ENCODE measurements at regions not wholly inside any gene's neighbourhood (a gene's known extent, or its start where the extent isn't known, plus 50 kb on each side); places are given as distances from the start of the nearest gene placed in this dataset.

- DNase-seq (ENCODE audit: low read depth, low spot score): no peak
- Histone ChIP-seq H3K79me2 (ENCODE audit: control insufficient read depth, insufficient read depth, low read length) (no peaks in the 10 kb centered on the region), H3K27me3 (replicated peaks in 1 of 2; ENCODE audit: control insufficient read depth in 2 of 2, insufficient read depth in 2 of 2, low read length in 1 of 2) (no peaks in the 10 kb centered on the region), H3K4me1 (ENCODE audit: control insufficient read depth, insufficient read depth, low read length) (no peaks in the 10 kb centered on the region), H3K36me3 (ENCODE audit: control insufficient read depth in 2 of 2, insufficient read depth in 2 of 2, low read length in 1 of 2) (no peaks in the 10 kb centered on the region), H2AFZ (ENCODE audit: control insufficient read depth, low read depth, low read length) (no peak overlapping the region), H3K9me3 (replicated peaks; ENCODE audit: control insufficient read depth, insufficient read depth, low read length) (no peaks in the 10 kb centered on the region), H3K9ac (ENCODE audit: control insufficient read depth, insufficient read depth, low read length) (no peak overlapping the region), H3K4me2 (ENCODE audit: control insufficient read depth, insufficient read depth) (no peak overlapping the region), H4K20me1 (ENCODE audit: control insufficient read depth, insufficient read depth) (no peaks in the 10 kb centered on the region), H3K27ac (ENCODE audit: control insufficient read depth, insufficient read depth) (no peak overlapping the region), H3K4me3 (no peak overlapping the region)
- ChIA-PET SMC1A (ENCODE audit: uncharacterized antibody, unreplicated experiment) (interaction anchor here (0.6 kb wide), 1 partner anchor 17 kb away, joined by 3 read pairs; no protein-coding TSS in a partner anchor), POLR2A (no interaction called here), CTCF (no interaction called here), RAD21 (ENCODE audit: unreplicated experiment) (no interaction called here)
- intact Hi-C loops (cut with micrococcal nuclease; ENCODE audit: unreplicated experiment): no loop called here
- in situ Hi-C loops (cut with MboI): no loop called here
- no TSS peak for BruUV-seq (replicated peaks)
- no peak for ATAC-seq
- no peak for FAIRE-seq
- 0% methylated on average over 1 of the region's 1 CpG for WGBS (ENCODE audit: insufficient coverage, insufficient replicate concordance, low lambda C conversion rate, missing lambda C conversion rate)
- TF ChIP-seq KLF5 (IDR thresholded peaks at IDR 0.05; ENCODE audit: partially characterized antibody) (no peak), TCF12 (IDR thresholded peaks at IDR 0.05; ENCODE audit: low read depth, low read length) (no peak), POU2F2 (IDR thresholded peaks at IDR 0.05; ENCODE audit: borderline replicate concordance, low read depth, low read length) (no peak), POLR2AphosphoS5 (IDR thresholded peaks at IDR 0.05; ENCODE audit: low read length) (no peak), ZNF24 (IDR thresholded peaks at IDR 0.05) (no peak), RUNX3 (IDR thresholded peaks at IDR 0.05; ENCODE audit: low read length) (no peak), REST (IDR thresholded peaks at IDR 0.05; ENCODE audit: low read depth, low read length) (no peak), ZNF217 (IDR thresholded peaks at IDR 0.05) (no peak), RB1 (IDR thresholded peaks at IDR 0.05; ENCODE audit: borderline replicate concordance) (no peak), IKZF1 (conservative IDR thresholded peaks at IDR 0.05) (no peak), MLLT1 (IDR thresholded peaks at IDR 0.05) (no peak), ZNF384 (IDR thresholded peaks at IDR 0.05; ENCODE audit: borderline replicate concordance, low read depth, low read length) (no peak), EGR1 (IDR thresholded peaks at IDR 0.05; ENCODE audit: borderline replicate concordance in 1 of 2, low read depth in 2 of 2, low read length in 2 of 2) (no peak), PAX8 (IDR thresholded peaks at IDR 0.05) (no peak), SMARCA5 (IDR thresholded peaks at IDR 0.05) (no peak), SP1 (IDR thresholded peaks at IDR 0.05; ENCODE audit: low read depth, low read length) (no peak), MTA3 (IDR thresholded peaks at IDR 0.05; ENCODE audit: borderline replicate concordance, low read length) (no peak), NBN (IDR thresholded peaks at IDR 0.05) (no peak), HCFC1 (IDR thresholded peaks at IDR 0.05; ENCODE audit: low read length) (no peak)
These were observed 482.0 kb upstream of the LRRTM1 start for GRCh38 chr2:80786584-80786983.
